MCF 10A (cell line): ENCODE measurements at regions not wholly inside any gene's neighbourhood (a gene's known extent, or its start where the extent isn't known, plus 50 kb on each side); places are given as distances from the start of the nearest gene placed in this dataset.
A peak's percentile ranks its signal among the peaks of the same experiment; 100 is the strongest.

Source experiments
- BruUV-seq: library from RNA; stranded (reverse); fragments of 400-500 nt; replicated peaks from 2 replicates; lab custom pipeline; 2021; lab: Mats Ljungman, UMichigan
- CTCF ChIA-PET: fragments of 300-600 bp; sonication (Branson Sonifier 250); formaldehyde crosslinking; extraction: SDS; loops from one replicate; lab custom pipeline; 2021; ENCODE audit warnings: antibody characterized with exemption, inconsistent platforms; lab: Yijun Ruan, JAX
- POLR2A ChIA-PET: fragments of 300-600, 350-650 bp; sonication (Branson Sonifier 250); formaldehyde crosslinking; extraction: SDS; loops from one replicate; lab custom pipeline; 2020; ENCODE audit warnings: antibody characterized with exemption, inconsistent platforms; lab: Yijun Ruan, JAX
- DNase-seq: peaks from one replicate; pipeline ENCODE4 v3.0.0-alpha.2; 2018; ENCODE audit not compliant: unreplicated experiment
- H3K27ac Mint-ChIP-seq: one replicate; pipeline ENCODE4 v1.8.0; 2022; ENCODE audit warnings: mild to moderate bottlenecking, low read depth, mixed read lengths; ENCODE audit not compliant: unreplicated experiment
- H3K27me3 Mint-ChIP-seq: one replicate; pipeline ENCODE4 v1.8.0; 2022; ENCODE audit warnings: mixed read lengths; ENCODE audit not compliant: insufficient read depth, unreplicated experiment
- H3K36me3 Mint-ChIP-seq: one replicate; pipeline ENCODE4 v1.8.0; 2022; ENCODE audit warnings: mild to moderate bottlenecking, moderate library complexity, mixed read lengths; ENCODE audit not compliant: insufficient read depth, unreplicated experiment
- H3K4me1 Mint-ChIP-seq: one replicate; pipeline ENCODE4 v1.8.0; 2022; ENCODE audit warnings: mixed read lengths; ENCODE audit not compliant: insufficient read depth, unreplicated experiment
- H3K4me3 Mint-ChIP-seq: one replicate; pipeline ENCODE4 v1.8.0; 2022; ENCODE audit warnings: mild to moderate bottlenecking, moderate library complexity, mixed read lengths; ENCODE audit not compliant: unreplicated experiment
- H3K9me3 Mint-ChIP-seq: one replicate; pipeline ENCODE4 v1.8.0; 2022; ENCODE audit warnings: mixed read lengths; ENCODE audit not compliant: unreplicated experiment
- intact Hi-C: fragments of 100-400 bp; cut with micrococcal nuclease; formaldehyde crosslinking; loops from 2 replicates; pipeline ENCODE4 v1.14.1; 2022
- TF ChIP-seq, protein P1 (sequence below): fragments of 200-600 bp; IDR thresholded peaks from one replicate; pipeline ENCODE4 v1.8.0; 2022; ENCODE audit warnings: antibody characterized with exemption, mild to moderate bottlenecking; ENCODE audit not compliant: unreplicated experiment

GRCh38 chr18:25510096-25510495 lies 158.1 kb upstream of the ZNF521 start:
- no peaks in the 10 kb centered on the region for H3K4me1 Mint-ChIP-seq
- TF ChIP-seq, protein P1, sequence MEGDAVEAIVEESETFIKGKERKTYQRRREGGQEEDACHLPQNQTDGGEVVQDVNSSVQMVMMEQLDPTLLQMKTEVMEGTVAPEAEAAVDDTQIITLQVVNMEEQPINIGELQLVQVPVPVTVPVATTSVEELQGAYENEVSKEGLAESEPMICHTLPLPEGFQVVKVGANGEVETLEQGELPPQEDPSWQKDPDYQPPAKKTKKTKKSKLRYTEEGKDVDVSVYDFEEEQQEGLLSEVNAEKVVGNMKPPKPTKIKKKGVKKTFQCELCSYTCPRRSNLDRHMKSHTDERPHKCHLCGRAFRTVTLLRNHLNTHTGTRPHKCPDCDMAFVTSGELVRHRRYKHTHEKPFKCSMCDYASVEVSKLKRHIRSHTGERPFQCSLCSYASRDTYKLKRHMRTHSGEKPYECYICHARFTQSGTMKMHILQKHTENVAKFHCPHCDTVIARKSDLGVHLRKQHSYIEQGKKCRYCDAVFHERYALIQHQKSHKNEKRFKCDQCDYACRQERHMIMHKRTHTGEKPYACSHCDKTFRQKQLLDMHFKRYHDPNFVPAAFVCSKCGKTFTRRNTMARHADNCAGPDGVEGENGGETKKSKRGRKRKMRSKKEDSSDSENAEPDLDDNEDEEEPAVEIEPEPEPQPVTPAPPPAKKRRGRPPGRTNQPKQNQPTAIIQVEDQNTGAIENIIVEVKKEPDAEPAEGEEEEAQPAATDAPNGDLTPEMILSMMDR, result no peak
- H3K27ac Mint-ChIP-seq, result no peak overlapping the region
- BruUV-seq, result no TSS peak
- ChIA-PET CTCF (no interaction called here), POLR2A (no interaction called here)
- H3K9me3 Mint-ChIP-seq, result peaks cover 46% of the 10 kb centered on the region
- no peaks in the 10 kb centered on the region for H3K36me3 Mint-ChIP-seq
- no peaks in the 10 kb centered on the region for H3K27me3 Mint-ChIP-seq
- H3K4me3 Mint-ChIP-seq, result no peak overlapping the region
- DNase-seq, result no peak
- intact Hi-C loops, result no loop called here

- intact Hi-C loops, result no loop called here
- Mint-ChIP-seq H3K4me1 (no peaks in the 10 kb centered on the region), H3K9me3 (peaks cover 25% of the 10 kb centered on the region), H3K36me3 (no peaks in the 10 kb centered on the region), H3K27ac (no peak overlapping the region), H3K4me3 (no peak overlapping the region), H3K27me3 (no peaks in the 10 kb centered on the region)
- ChIA-PET CTCF (interaction anchor here (0.6 kb wide), 1 partner anchor 59 kb away, joined by 3 read pairs; no protein-coding TSS in a partner anchor), POLR2A (no interaction called here)
- no TSS peak for BruUV-seq
- TF ChIP-seq, protein P1, result no peak
- DNase-seq, result peak; percentile 9
Observed at GRCh38 chr18:25503567-25504081, 151.7 kb upstream of the ZNF521 start.

DNA sequence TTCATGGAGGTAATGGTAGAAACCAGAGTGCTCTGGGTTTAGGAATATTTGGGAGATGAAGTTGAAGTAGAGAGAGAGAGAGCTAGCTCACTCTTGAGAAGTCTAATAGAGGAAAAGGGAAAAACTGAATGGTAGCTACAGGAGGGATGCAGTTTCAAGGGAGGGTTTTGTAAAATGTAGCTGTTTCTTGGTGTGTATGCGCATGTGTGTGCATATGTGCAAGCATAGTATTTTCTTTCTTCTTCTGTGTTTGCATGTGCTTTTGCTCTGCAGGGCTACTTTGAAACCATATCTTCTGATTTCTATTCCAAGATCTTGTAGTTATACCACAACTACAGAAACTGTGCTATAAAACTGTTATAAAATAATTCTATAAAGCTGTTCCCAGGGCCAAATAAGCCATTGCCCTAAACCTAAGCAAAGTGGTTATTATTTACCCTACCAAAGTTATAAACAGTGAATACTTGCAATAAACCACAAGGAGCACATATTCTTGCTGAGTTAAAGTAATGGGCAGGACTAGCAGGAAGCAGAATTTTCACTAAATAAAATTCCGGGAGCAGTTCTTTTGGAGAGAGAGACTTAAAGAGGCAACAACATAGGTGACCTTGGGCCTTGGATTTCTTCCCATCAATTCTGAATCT lies 145.3 kb upstream of the ZNF521 start:
- CTCF ChIA-PET, result no interaction called here
- no peak overlapping the region for H3K27ac Mint-ChIP-seq
- no peak overlapping the region for H3K4me3 Mint-ChIP-seq
- intact Hi-C loops, result no loop called here
- H3K9me3 Mint-ChIP-seq, result peaks cover 34% of the 10 kb centered on the region
- POLR2A ChIA-PET, result no interaction called here
- TF ChIP-seq, protein P1, result no peak
- H3K4me1 Mint-ChIP-seq, result no peaks in the 10 kb centered on the region
- BruUV-seq, result no TSS peak
- peaks cover 6% of the 10 kb centered on the region for H3K36me3 Mint-ChIP-seq
- no peak for DNase-seq
- no peaks in the 10 kb centered on the region for H3K27me3 Mint-ChIP-seq

DNA sequence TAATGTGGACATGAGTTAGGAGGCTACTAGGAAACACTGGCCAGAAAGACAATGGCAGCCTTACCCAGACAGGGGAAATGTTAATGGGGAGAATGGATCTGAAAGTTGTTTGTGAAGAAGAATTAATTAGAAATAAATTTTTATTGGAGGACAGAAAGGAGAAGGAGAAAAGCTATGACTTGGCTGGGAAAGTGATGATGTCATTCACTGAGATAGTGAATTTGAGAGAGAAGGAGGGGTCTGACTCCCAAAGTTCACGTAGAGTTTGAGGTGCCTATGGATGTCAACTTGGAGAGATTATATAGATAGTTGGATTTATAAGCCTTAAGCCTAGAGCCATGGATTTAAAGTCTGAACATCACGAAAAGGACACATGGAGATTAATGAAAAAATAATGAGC lies 144.6 kb upstream of the ZNF521 start:
- Mint-ChIP-seq H3K9me3 (peaks cover 34% of the 10 kb centered on the region), H3K36me3 (peaks cover 6% of the 10 kb centered on the region), H3K27me3 (no peaks in the 10 kb centered on the region), H3K4me3 (no peak overlapping the region), H3K27ac (no peak overlapping the region), H3K4me1 (no peaks in the 10 kb centered on the region)
- POLR2A ChIA-PET, result no interaction called here
- CTCF ChIA-PET, result no interaction called here
- TF ChIP-seq, protein P1, result no peak
- intact Hi-C loops, result no loop called here
- no TSS peak for BruUV-seq
- no peak for DNase-seq
